ENCODE measurements at regions not wholly inside any gene's neighbourhood (a gene's known extent, or its start where the extent isn't known, plus 50 kb on each side); places are given as distances from the start of the nearest gene placed in this dataset.

DNA sequence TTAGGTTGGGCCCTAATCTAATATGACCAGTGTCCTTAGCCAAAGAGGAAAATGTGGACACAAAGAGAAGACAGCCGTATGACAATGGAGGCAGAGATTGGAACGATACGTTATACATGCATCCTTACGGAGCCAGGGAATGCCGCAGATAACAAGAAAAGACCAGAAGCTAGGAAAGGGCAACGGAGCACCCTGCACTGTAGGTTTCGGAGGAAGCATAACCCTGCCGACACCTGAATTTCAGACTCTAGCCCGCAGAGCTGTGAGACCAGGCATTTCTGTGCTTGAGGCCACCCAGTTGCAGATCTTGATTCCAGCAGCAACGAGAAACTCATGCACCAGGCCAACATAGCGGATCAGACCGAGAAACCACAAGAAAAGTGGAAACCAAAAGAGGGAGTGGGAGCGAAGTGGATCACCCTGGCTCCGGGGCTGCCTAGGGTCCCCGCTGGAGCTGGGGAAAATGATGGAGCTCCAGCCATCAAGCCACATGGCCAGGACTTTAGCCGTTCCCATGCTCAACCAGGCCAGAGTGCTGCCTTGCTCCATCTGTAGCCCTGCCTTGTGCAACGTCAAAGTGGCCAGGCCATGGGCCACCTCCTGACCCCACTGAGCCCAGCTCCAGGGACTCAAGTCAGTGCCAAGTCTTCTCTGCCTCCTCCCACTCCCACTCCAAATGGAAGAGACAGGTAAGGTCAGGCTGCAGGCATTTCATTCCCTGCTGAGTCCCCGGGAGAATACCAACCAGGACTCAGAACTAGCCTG is 51.7 kb upstream of the RPL38 start:
- no peak for DNase-seq

DNA sequence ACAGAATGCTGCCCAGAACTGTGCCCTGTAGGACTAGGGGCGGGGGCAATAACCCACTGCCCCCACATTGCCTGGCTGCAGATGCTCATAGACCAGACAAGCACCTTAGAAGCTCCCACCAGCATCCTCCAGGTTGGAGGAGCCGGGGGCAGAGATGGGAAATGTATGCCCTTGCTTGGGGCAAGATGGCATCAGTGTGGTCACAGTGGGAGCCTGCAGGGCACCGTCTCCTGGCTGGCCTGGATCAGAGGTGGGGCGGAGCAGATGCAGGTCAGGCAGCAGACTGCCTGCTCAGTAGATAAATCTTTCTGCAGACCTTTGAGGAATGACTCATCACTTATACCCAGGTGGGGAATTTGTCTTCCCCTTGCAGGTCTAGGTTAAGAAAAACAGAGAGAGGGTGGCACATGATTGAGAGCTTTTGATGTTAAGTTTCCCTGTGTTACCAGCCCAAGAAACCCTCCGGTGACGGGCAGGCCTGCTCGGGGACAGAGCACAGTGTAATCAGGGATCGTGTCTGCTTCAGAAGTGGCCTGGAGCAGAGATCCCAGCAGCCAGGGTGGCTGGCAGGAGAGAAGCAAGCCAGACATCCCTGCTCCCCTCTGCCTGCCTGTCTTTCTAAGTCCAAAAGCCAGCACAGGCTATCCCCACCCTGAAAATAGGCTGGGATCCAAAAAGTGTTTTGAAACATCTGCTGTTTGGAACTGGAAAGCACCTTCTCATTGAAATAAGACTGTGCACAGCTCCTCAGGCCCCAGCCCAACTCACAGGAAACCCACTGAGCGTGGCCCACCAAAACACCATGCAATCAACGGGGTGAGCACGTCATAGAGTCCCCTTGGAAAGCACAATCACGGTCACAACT is 50.7 kb upstream of the RPL38 start:
- DNase-seq: no peak

DNA sequence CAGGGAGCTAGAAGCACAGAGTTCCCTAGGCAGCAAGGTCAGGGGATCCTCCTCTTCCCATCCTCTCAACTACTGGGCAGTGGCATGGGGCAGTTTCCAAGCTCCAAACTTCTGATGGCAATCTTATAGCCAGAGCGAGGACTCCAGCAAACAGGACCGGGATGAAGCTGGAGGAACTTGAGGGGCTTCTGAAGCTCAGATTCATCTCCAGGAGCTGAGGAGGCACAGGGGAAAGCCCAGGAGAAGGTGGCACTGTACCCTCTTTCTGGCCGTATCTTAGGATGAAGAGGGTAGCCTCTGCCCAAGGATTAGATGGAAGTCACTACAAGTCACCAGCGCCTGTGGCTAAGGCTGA is 50.0 kb upstream of the RPL38 start:
- DNase-seq: no peak

Data from NCI-H748 treated with DMSO at 0.1 percent for 48 hours (cell line).